ENCODE measurements at regions not wholly inside any gene's neighbourhood (a gene's known extent, or its start where the extent isn't known, plus 50 kb on each side); places are given as distances from the start of the nearest gene placed in this dataset.

DNA sequence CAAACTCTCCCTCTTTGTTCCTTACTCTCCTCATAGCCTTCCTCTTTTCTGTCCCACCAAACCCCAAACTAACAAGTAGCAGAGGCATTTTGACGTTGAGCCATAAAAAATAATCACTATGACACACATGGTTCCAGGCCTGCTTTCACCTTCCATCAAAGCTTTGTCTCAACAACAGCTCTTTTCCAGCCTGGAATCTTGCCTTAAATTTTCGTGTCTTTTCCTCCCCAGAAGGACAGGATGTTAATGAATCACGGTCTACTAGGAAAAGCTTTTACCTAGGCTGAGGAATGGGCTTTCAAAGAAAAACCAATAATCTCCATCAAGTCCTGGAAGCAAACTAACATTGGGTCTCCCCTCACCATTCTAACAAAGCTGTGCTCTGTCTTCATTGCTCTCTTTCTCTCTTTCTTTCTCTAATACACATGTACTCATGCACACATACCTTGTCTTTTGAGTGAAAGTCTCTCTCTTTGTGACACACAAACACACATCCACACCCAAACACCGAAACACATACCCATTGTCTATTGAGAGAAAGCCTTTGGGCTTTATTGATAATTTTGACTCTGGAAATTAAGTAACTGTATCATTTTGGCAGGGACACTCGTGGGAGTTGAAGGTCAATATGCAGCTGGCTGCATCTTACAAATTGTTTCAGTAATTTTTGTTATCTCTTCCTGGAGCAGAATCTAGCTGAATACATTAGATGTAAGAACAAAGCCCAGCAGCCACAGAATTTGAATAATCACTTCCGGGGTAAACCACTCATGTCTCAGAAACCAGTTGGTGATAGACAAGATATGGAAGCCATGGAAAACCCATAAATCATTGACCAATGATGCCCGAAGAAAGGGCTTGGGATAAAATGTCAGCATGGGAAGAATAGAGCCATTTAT is 107.4 kb upstream of the SLC4A7 start:
- Histone ChIP-seq H3K27me3 (ENCODE audit: insufficient read depth, poor library complexity, severe bottlenecking) (no peaks in the 10 kb centered on the region), H3K27ac (replicated peaks) (no peak overlapping the region), H3K4me3 (replicated peaks; ENCODE audit: insufficient read depth, low read length) (no peak overlapping the region)
- no peak for DNase-seq (ENCODE audit: low read depth in 1 of 2, low spot score in 1 of 2)
- TF ChIP-seq, protein P1, sequence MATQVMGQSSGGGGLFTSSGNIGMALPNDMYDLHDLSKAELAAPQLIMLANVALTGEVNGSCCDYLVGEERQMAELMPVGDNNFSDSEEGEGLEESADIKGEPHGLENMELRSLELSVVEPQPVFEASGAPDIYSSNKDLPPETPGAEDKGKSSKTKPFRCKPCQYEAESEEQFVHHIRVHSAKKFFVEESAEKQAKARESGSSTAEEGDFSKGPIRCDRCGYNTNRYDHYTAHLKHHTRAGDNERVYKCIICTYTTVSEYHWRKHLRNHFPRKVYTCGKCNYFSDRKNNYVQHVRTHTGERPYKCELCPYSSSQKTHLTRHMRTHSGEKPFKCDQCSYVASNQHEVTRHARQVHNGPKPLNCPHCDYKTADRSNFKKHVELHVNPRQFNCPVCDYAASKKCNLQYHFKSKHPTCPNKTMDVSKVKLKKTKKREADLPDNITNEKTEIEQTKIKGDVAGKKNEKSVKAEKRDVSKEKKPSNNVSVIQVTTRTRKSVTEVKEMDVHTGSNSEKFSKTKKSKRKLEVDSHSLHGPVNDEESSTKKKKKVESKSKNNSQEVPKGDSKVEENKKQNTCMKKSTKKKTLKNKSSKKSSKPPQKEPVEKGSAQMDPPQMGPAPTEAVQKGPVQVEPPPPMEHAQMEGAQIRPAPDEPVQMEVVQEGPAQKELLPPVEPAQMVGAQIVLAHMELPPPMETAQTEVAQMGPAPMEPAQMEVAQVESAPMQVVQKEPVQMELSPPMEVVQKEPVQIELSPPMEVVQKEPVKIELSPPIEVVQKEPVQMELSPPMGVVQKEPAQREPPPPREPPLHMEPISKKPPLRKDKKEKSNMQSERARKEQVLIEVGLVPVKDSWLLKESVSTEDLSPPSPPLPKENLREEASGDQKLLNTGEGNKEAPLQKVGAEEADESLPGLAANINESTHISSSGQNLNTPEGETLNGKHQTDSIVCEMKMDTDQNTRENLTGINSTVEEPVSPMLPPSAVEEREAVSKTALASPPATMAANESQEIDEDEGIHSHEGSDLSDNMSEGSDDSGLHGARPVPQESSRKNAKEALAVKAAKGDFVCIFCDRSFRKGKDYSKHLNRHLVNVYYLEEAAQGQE (IDR thresholded peaks at IDR 0.05; ENCODE audit: insufficient replicate concordance, low read depth) = no peak
- TF ChIP-seq POLR2AphosphoS5 (IDR thresholded peaks at IDR 0.05; ENCODE audit: low read depth) (no peak), SPI1 (IDR thresholded peaks at IDR 0.05; ENCODE audit: borderline replicate concordance, low read depth) (peak; percentile 44; the same call in 1 of the 2 replicates)

DNA sequence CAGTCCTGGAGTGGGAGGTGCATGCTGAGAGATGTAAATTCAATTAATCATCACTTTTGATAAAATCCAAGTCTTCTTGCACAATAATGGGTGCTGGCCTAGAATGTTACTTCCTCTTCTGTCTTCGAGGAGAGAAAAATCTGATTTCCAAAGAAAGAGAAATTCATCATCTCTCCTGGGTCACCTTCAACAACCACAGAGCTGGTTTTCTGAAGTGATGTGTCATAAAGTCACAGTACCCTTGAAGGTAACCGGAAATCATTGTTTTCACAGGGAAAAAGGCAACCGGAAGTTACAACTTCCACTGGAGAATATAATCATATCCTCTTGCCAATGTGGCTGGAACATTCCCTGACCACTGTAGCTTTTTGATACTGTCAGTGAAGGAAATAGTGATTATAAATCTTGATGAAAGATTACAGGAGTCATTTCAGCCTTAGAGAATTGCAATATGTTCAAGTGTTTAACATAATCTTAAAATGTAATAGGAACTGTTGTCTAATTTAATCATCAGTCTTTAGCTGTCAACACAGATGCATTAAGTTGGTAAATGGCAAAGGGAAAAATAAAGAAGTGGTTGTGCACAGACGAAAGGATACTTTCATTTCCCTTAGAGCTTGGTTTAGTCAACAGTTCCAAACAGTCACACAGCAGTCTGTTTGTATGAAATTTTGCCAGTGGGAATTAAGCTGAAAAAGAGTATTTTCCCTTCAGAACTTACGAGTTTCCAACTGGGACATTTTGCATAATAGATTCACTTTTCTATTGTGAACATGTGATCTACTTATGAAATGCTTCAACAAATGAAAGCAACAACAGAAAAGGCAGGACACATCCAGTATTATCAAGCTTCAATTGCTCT is 106.5 kb upstream of the SLC4A7 start:
- TF ChIP-seq, protein P1 (IDR thresholded peaks at IDR 0.05; ENCODE audit: insufficient replicate concordance, low read depth) = no peak
- TF ChIP-seq SPI1 (IDR thresholded peaks at IDR 0.05; ENCODE audit: borderline replicate concordance, low read depth) = no peak
- TF ChIP-seq GABPA (IDR thresholded peaks at IDR 0.05; ENCODE audit: low read depth) = no peak
- TF ChIP-seq POLR2AphosphoS5 (IDR thresholded peaks at IDR 0.05; ENCODE audit: low read depth) = no peak
- TF ChIP-seq, protein P2, sequence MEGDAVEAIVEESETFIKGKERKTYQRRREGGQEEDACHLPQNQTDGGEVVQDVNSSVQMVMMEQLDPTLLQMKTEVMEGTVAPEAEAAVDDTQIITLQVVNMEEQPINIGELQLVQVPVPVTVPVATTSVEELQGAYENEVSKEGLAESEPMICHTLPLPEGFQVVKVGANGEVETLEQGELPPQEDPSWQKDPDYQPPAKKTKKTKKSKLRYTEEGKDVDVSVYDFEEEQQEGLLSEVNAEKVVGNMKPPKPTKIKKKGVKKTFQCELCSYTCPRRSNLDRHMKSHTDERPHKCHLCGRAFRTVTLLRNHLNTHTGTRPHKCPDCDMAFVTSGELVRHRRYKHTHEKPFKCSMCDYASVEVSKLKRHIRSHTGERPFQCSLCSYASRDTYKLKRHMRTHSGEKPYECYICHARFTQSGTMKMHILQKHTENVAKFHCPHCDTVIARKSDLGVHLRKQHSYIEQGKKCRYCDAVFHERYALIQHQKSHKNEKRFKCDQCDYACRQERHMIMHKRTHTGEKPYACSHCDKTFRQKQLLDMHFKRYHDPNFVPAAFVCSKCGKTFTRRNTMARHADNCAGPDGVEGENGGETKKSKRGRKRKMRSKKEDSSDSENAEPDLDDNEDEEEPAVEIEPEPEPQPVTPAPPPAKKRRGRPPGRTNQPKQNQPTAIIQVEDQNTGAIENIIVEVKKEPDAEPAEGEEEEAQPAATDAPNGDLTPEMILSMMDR (IDR thresholded peaks at IDR 0.05; ENCODE audit: insufficient read depth, low read length) = no peak
- Histone ChIP-seq H3K4me3 (replicated peaks; ENCODE audit: insufficient read depth, low read length) (no peak overlapping the region), H3K27me3 (ENCODE audit: insufficient read depth, poor library complexity, severe bottlenecking) (no peaks in the 10 kb centered on the region), H3K27ac (replicated peaks) (no peak overlapping the region)
- peak; percentile 29 to 74 for DNase-seq (ENCODE audit: low read depth in 1 of 2, low spot score in 1 of 2)

DNA sequence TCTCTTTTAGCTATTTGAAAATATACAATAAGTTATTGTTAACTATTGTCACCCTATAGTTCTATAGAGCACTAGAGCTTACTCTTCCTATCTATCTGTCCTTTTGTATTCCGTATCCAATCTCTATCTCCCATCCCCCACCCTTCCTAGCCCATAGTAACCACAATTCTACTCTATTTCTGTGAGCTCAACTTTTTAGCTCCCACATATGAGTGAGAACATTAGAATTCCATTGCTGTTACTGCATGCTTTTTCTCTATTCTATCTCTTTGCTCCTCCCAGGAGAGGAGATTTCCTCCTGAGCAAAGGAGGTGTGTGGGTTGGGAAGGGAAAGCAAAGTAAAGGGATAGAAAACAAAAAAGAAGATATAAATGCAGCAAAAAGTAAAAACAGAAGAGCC is 105.6 kb upstream of the SLC4A7 start:
- no peaks in the 10 kb centered on the region for H3K27me3 ChIP-seq (ENCODE audit: insufficient read depth, poor library complexity, severe bottlenecking)
- TF ChIP-seq, protein P1 (IDR thresholded peaks at IDR 0.05; ENCODE audit: insufficient replicate concordance, low read depth) = no peak
- TF ChIP-seq POLR2AphosphoS5 (IDR thresholded peaks at IDR 0.05; ENCODE audit: low read depth) = no peak
- no peak for DNase-seq (ENCODE audit: low read depth in 1 of 2, low spot score in 1 of 2)
- H3K27ac ChIP-seq (replicated peaks) = no peak overlapping the region
- no peak overlapping the region for H3K4me3 ChIP-seq (replicated peaks; ENCODE audit: insufficient read depth, low read length)
